Mesodermal cell (in vitro differentiated cells): ENCODE measurements at regions not wholly inside any gene's neighbourhood (a gene's known extent, or its start where the extent isn't known, plus 50 kb on each side); places are given as distances from the start of the nearest gene placed in this dataset.
"Not testable (repeated sequence)": the region's sequence is repeated elsewhere in the genome, so short reads cannot be mapped to it uniquely, and the experiment has no call there.

ENCODE experiments used
- H3K27ac ChIP-seq: 2 replicates; pipeline ENCODE4 v1.7.0; 2013; ENCODE audit warnings: mild to moderate bottlenecking, low read depth, low read length, moderate library complexity; ENCODE audit not compliant: severe bottlenecking
- H3K36me3 ChIP-seq: 2 replicates; pipeline ENCODE4 v1.7.1; 2013; ENCODE audit warnings: mild to moderate bottlenecking, low read length, moderate library complexity; ENCODE audit not compliant: control insufficient read depth, insufficient read depth
- H3K4me1 ChIP-seq: one replicate; pipeline ENCODE4 v1.7.1; 2013; ENCODE audit warnings: mild to moderate bottlenecking, low read length; ENCODE audit not compliant: insufficient read depth, control insufficient read depth, poor library complexity, severe bottlenecking
- H3K4me3 ChIP-seq: 2 replicates; pipeline ENCODE4 v1.7.0; 2013; ENCODE audit warnings: low read length, control low read depth, mild to moderate bottlenecking; ENCODE audit not compliant: insufficient read depth, poor library complexity, severe bottlenecking; ENCODE audit errors: extremely low read depth
- H3K9me3 ChIP-seq: 2 replicates; pipeline ENCODE4 v1.7.1; 2013; ENCODE audit warnings: mild to moderate bottlenecking, low read length, moderate library complexity; ENCODE audit not compliant: control insufficient read depth
- WGBS, 2 experiments: methylation state at CpG; one replicate each; pipeline ENCODE4 v1.1.5; 2013; ENCODE audit warnings: missing lambda C conversion rate in 2 of 2; ENCODE audit not compliant: insufficient coverage in 2 of 2; 5-methylcytosine and 5-hydroxymethylcytosine counted together

DNA sequence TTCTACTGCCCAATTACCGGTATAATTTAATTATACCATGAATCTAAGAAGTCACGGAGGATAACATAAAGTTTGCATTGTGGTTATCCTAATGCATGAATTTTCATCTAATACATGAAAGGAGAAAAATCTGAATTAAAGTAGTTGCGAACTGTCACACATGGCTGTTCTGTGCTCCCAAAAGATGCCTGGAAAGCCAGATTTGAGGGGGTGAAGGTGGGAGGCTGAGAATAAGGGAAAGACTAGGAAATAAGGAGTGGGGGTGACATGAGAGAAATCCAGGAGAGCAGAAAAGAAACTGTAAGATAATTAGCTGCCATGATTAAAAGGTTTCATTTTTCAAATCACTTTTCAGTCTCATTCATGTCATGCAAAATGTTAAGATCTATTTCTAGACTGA is 1582.7 kb downstream of the STIM2 start:
- Histone ChIP-seq H3K4me3 (no peak overlapping the region), H3K36me3 (no peaks in the 10 kb centered on the region), H3K9me3 (no peaks in the 10 kb centered on the region), H3K4me1 (no peaks in the 10 kb centered on the region), H3K27ac (no peak overlapping the region)
- WGBS, 2 experiments, result 100% methylated on average over 1 of the region's 3 CpGs

- no peak overlapping the region for H3K27ac ChIP-seq
- 61% methylated on average over 3 to 5 of the region's 7 CpGs for WGBS, 2 experiments
Observed at GRCh38 chr4:28443801-28444412, 1583.3 kb downstream of the STIM2 start.

DNA sequence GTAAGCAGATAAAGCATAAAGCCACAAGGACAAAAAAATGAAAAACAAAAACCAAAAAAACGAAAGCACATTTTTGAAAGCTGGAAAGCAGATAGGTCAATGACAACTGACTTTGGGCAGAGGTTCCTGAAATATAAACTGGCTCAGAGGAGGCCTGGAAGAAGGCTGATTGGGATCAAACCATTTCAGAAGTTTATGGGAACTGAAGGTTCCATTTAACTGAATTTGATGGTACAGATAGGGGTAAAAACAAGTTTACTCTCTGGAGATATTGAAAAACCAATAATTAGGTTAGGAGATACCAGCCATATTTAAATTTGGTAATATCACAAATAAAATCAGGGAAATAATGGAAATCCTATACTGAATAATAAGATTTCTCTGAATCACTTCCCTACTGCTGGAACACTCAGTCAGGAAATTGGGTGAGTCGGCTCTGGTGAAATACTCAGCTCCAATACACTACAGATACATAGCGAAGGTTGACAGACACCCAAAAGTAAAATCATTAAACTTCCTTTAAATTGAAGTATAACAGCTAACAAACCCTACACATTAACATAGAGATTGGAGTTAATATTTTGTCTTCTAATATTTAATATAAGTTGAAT is 1584.3 kb downstream of the STIM2 start:
- H3K36me3 ChIP-seq, result no peaks in the 10 kb centered on the region
- no peaks in the 10 kb centered on the region for H3K4me1 ChIP-seq
- H3K4me3 ChIP-seq, result no peak overlapping the region
- H3K27ac ChIP-seq, result no peak overlapping the region
- no peaks in the 10 kb centered on the region for H3K9me3 ChIP-seq
- 100% methylated on average over 1 of the region's 3 CpGs; no CpG with 5 or more reads in 1 of the 2 experiments for WGBS, 2 experiments

More at GRCh38 chr4:28443801-28444412, 1583.3 kb downstream of the STIM2 start:
- H3K36me3 ChIP-seq, result no peaks in the 10 kb centered on the region
- H3K9me3 ChIP-seq, result no peaks in the 10 kb centered on the region
- no peak overlapping the region for H3K4me3 ChIP-seq
- H3K4me1 ChIP-seq, result no peaks in the 10 kb centered on the region

- Histone ChIP-seq H3K27ac (no peak overlapping the region), H3K36me3 (no peaks in the 10 kb centered on the region), H3K4me3 (no peak overlapping the region), H3K9me3 (no peaks in the 10 kb centered on the region), H3K4me1 (no peaks in the 10 kb centered on the region)
- WGBS, 2 experiments, result no CpG with 5 or more reads among the region's 3 CpGs
Observed at GRCh38 chr4:28449085-28449484, 1588.4 kb downstream of the STIM2 start.

GRCh38 chr4:28451346-28451745 is 1590.7 kb downstream of the STIM2 start:
- Histone ChIP-seq H3K4me3 (no peak overlapping the region), H3K36me3 (no peaks in the 10 kb centered on the region), H3K9me3 (no peaks in the 10 kb centered on the region), H3K27ac (no peak overlapping the region), H3K4me1 (no peaks in the 10 kb centered on the region)
- WGBS, 2 experiments, result 90 to 94% methylated on average over 2 of the region's 2 CpGs

GRCh38 chr4:28462766-28463700 is 1602.4 kb downstream of the STIM2 start:
- no peaks in the 10 kb centered on the region for H3K4me1 ChIP-seq
- no peaks in the 10 kb centered on the region for H3K9me3 ChIP-seq
- WGBS, 2 experiments, result 80 to 100% methylated on average over 1 to 2 of the region's 7 CpGs
- H3K36me3 ChIP-seq, result no peaks in the 10 kb centered on the region
- no peak overlapping the region for H3K27ac ChIP-seq
- H3K4me3 ChIP-seq, result no peak overlapping the region

GRCh38 chr4:28464823-28465222 is 1604.2 kb downstream of the STIM2 start:
- WGBS, 2 experiments, result no CpG with 5 or more reads among the region's 1 CpG
- Histone ChIP-seq H3K4me3 (no peak overlapping the region), H3K9me3 (no peaks in the 10 kb centered on the region), H3K4me1 (no peaks in the 10 kb centered on the region), H3K36me3 (no peaks in the 10 kb centered on the region), H3K27ac (no peak overlapping the region)

- H3K9me3 ChIP-seq, H3K36me3 ChIP-seq, H3K4me1 ChIP-seq, H3K27ac ChIP-seq, H3K4me3 ChIP-seq: not testable (repeated sequence)
- 88 to 92% methylated on average over 8 to 10 of the region's 24 CpGs for WGBS, 2 experiments
Observed at GRCh38 chr4:28466886-28467285, 1606.2 kb downstream of the STIM2 start.

DNA sequence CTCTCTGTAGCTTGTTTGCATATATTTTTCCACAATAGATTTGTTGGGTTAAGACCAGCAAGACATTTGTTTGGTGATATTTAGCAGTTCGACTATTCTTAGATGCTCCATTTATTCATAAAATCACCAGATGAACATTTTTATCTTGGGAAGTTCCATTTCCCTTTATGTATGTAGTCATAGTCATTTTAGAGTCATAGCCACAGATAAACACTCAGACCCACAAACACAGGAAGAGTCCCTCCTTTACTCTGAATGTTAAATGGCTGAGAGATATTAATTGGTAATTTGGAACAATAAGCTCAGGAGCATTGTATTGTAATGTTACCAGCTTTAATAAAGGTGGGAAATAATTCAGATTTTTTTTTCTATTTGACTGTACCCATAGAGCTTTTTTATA is 1608.7 kb downstream of the STIM2 start:
- Histone ChIP-seq H3K9me3 (no peaks in the 10 kb centered on the region), H3K36me3 (no peaks in the 10 kb centered on the region), H3K4me1 (no peaks in the 10 kb centered on the region), H3K4me3 (no peak overlapping the region), H3K27ac (no peak overlapping the region)
- no CpG with 5 or more reads among the region's 1 CpG for WGBS, 2 experiments

GRCh38 chr4:28469886-28470285 is 1609.2 kb downstream of the STIM2 start:
- no peak overlapping the region for H3K4me3 ChIP-seq
- no peaks in the 10 kb centered on the region for H3K4me1 ChIP-seq
- H3K9me3 ChIP-seq, result no peaks in the 10 kb centered on the region
- no peaks in the 10 kb centered on the region for H3K36me3 ChIP-seq
- no peak overlapping the region for H3K27ac ChIP-seq
- 78 to 80% methylated on average over 1 of the region's 2 CpGs for WGBS, 2 experiments
